Mammary epithelial cell (primary cell): ENCODE measurements at regions not wholly inside any gene's neighbourhood (a gene's known extent, or its start where the extent isn't known, plus 50 kb on each side); places are given as distances from the start of the nearest gene placed in this dataset.

ENCODE experiments used
- CTCF ChIP-seq, 2 donors: IDR thresholded peaks in 1 of 2; conservative IDR thresholded peaks in 1 of 2; 2 replicates each; pipeline ENCODE4 v1.5.1; 2011 to 2012; ENCODE audit warnings: inconsistent platforms in 2 of 2, low read length in 2 of 2, mild to moderate bottlenecking in 2 of 2, control low read depth in 1 of 2, low read depth in 1 of 2; ENCODE audit not compliant: insufficient read depth in 1 of 2; ENCODE audit errors: extremely low read depth in 1 of 2
- EZH2 ChIP-seq: IDR thresholded peaks from 2 replicates; pipeline ENCODE4 v1.6.1; 2012; ENCODE audit warnings: low read length, inconsistent platforms, borderline replicate concordance

GRCh38 chr12:92473564-92473963 is 229.2 kb upstream of the PLEKHG7 start:
- TF ChIP-seq CTCF (conservative IDR thresholded peaks at IDR 0.05 in 1 of 2, IDR thresholded peaks at IDR 0.05 in 1 of 2; ENCODE audit: extremely low read depth in 1 of 2, insufficient read depth in 1 of 2, low read depth in 1 of 2, low read length in 2 of 2), result no peak
- no peak for TF ChIP-seq EZH2
